ENCODE measurements at regions not wholly inside any gene's neighbourhood (a gene's known extent, or its start where the extent isn't known, plus 50 kb on each side); places are given as distances from the start of the nearest gene placed in this dataset.

DNA sequence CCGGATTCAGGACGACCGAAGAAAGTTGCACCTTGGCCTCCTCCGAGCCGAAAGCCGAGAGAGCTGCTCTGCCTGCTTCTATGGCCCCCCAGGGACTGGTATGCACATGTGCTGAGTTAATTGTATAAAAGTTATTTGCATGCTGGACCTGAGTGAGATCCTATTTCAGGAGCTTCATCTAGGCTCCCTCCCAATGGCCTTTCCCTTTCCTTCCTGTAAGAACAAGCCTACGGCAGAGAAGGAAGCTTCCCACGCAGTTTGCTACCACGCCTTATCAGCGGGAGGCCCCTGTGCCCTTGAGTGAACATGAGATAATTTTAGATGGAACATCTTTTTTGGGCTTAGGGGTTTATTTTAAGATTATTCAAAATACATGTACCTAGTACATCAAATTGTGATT is 65.9 kb downstream of the RIN2 start:
- TF ChIP-seq, protein P1, sequence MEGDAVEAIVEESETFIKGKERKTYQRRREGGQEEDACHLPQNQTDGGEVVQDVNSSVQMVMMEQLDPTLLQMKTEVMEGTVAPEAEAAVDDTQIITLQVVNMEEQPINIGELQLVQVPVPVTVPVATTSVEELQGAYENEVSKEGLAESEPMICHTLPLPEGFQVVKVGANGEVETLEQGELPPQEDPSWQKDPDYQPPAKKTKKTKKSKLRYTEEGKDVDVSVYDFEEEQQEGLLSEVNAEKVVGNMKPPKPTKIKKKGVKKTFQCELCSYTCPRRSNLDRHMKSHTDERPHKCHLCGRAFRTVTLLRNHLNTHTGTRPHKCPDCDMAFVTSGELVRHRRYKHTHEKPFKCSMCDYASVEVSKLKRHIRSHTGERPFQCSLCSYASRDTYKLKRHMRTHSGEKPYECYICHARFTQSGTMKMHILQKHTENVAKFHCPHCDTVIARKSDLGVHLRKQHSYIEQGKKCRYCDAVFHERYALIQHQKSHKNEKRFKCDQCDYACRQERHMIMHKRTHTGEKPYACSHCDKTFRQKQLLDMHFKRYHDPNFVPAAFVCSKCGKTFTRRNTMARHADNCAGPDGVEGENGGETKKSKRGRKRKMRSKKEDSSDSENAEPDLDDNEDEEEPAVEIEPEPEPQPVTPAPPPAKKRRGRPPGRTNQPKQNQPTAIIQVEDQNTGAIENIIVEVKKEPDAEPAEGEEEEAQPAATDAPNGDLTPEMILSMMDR (conservative IDR thresholded peaks at IDR 0.05): no peak
- TF ChIP-seq ZFX (IDR thresholded peaks at IDR 0.05): no peak
